Spleen (tissue), 7 donors: ENCODE measurements at regions not wholly inside any gene's neighbourhood (a gene's known extent, or its start where the extent isn't known, plus 50 kb on each side); places are given as distances from the start of the nearest gene placed in this dataset.

Experiments
- CTCF ChIP-seq, 11 experiments: fragments of 200-600 bp in 7 of 11; fragments of 450-650 bp in 4 of 11; sonication (generic) in 4 of 11; IDR thresholded peaks in 8 of 11; conservative IDR thresholded peaks in 3 of 11; 1 replicate in 7 of 11; 2 replicates in 4 of 11; pipeline versions ENCODE4 v1.4.0 to v1.8.0; 2016 to 2021; ENCODE audit warnings: antibody characterized with exemption in 11 of 11, inconsistent platforms in 4 of 11, mild to moderate bottlenecking in 1 of 11
- POLR2A ChIP-seq, 3 donors: fragments of 450-650 bp; IDR thresholded peaks; one replicate each; pipeline ENCODE4 v1.5.1; 2017; ENCODE audit warnings: antibody characterized with exemption in 3 of 3, mild to moderate bottlenecking in 1 of 3
- POLR2AphosphoS5 ChIP-seq, 3 donors: sonication (generic); formaldehyde crosslinking; IDR thresholded peaks; one replicate each; pipeline ENCODE4 v1.5.1; 2017; ENCODE audit warnings: antibody characterized with exemption in 3 of 3
- donor health status: DM: no; HTN: no; CAD: no; lungs with moderate emphysema.
- donor health status: DM: no; HTN: no; CAD: no.
- donor health status: DM: no; HTN: no; CAD: no.

GRCh38 chr2:21539685-21540084, 415.9 kb downstream of the TDRD15 start:
- no peak for TF ChIP-seq CTCF (IDR thresholded peaks at IDR 0.05 in 8 of 11, conservative IDR thresholded peaks at IDR 0.05 in 3 of 11)
- TF ChIP-seq POLR2A (IDR thresholded peaks at IDR 0.05), result no peak
- no peak for TF ChIP-seq POLR2AphosphoS5 (IDR thresholded peaks at IDR 0.05)
